ENCODE measurements at regions not wholly inside any gene's neighbourhood (a gene's known extent, or its start where the extent isn't known, plus 50 kb on each side); places are given as distances from the start of the nearest gene placed in this dataset.

DNA sequence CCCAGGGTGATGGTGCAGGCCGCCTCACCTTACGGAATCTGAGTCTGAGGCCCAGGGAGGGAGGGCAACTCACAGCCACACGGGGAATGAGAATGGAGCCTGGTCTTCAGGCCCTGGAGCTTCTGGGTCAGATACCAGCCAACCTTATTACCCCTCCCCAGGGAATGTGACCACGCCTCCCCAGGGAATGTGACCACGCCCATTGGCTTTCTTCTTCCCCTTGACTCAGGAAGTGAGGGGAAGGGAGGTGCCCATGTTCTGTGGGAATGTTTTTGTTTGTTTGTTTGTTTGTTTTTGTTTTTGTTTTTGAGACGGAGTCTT is 57.5 kb upstream of the RBFOX2 start:
- H3K4me2 ChIP-seq (ENCODE audit: low read length), result no peak overlapping the region
- no peaks in the 10 kb centered on the region for H3K9me2 ChIP-seq (replicated peaks; ENCODE audit: control insufficient read depth, low read length)
- H3K79me2 ChIP-seq (ENCODE audit: control insufficient read depth, low read length), result no peaks in the 10 kb centered on the region
- no peaks in the 10 kb centered on the region for H3K27me3 ChIP-seq (ENCODE audit: control insufficient read depth, low read length)
- H3K4me1 ChIP-seq (ENCODE audit: control insufficient read depth, low read length), result peaks cover 6% of the 10 kb centered on the region
- TF ChIP-seq, protein P1, sequence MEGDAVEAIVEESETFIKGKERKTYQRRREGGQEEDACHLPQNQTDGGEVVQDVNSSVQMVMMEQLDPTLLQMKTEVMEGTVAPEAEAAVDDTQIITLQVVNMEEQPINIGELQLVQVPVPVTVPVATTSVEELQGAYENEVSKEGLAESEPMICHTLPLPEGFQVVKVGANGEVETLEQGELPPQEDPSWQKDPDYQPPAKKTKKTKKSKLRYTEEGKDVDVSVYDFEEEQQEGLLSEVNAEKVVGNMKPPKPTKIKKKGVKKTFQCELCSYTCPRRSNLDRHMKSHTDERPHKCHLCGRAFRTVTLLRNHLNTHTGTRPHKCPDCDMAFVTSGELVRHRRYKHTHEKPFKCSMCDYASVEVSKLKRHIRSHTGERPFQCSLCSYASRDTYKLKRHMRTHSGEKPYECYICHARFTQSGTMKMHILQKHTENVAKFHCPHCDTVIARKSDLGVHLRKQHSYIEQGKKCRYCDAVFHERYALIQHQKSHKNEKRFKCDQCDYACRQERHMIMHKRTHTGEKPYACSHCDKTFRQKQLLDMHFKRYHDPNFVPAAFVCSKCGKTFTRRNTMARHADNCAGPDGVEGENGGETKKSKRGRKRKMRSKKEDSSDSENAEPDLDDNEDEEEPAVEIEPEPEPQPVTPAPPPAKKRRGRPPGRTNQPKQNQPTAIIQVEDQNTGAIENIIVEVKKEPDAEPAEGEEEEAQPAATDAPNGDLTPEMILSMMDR (IDR thresholded peaks at IDR 0.05; ENCODE audit: low read depth, low read length, poor library complexity, severe bottlenecking), result no peak
- no peak for TF ChIP-seq EZH2phosphoT487 (IDR thresholded peaks at IDR 0.05; ENCODE audit: borderline replicate concordance, low read length)
- no peak overlapping the region for H3K27ac ChIP-seq (ENCODE audit: low read depth, low read length)
- no peaks in the 10 kb centered on the region for H3K36me3 ChIP-seq (ENCODE audit: control insufficient read depth, low read length)
- no peaks in the 10 kb centered on the region for H4K20me1 ChIP-seq (ENCODE audit: control insufficient read depth, insufficient read depth, low read depth, low read length)
- no peaks in the 10 kb centered on the region for H3F3A ChIP-seq (ENCODE audit: control insufficient read depth, insufficient read depth)
- no peaks in the 10 kb centered on the region for H3K9me3 ChIP-seq (ENCODE audit: control insufficient read depth, insufficient read depth, low read length)
- H3K4me3 ChIP-seq (ENCODE audit: low read length), result no peak overlapping the region

- H3K9me2 ChIP-seq (replicated peaks; ENCODE audit: control insufficient read depth, low read length), result no peaks in the 10 kb centered on the region
- no peaks in the 10 kb centered on the region for H3K79me2 ChIP-seq (ENCODE audit: control insufficient read depth, low read length)
- H3K4me3 ChIP-seq (ENCODE audit: low read length), result no peak overlapping the region
- H3K27ac ChIP-seq (ENCODE audit: low read depth, low read length), result no peak overlapping the region
- TF ChIP-seq, protein P1 (IDR thresholded peaks at IDR 0.05; ENCODE audit: low read depth, low read length, poor library complexity, severe bottlenecking), result no peak
- TF ChIP-seq EZH2phosphoT487 (IDR thresholded peaks at IDR 0.05; ENCODE audit: borderline replicate concordance, low read length), result no peak
- H3K9me3 ChIP-seq (ENCODE audit: control insufficient read depth, insufficient read depth, low read length), result no peaks in the 10 kb centered on the region
- H3K27me3 ChIP-seq (ENCODE audit: control insufficient read depth, low read length), result no peaks in the 10 kb centered on the region
- H3K36me3 ChIP-seq (ENCODE audit: control insufficient read depth, low read length), result no peaks in the 10 kb centered on the region
- peaks cover 6% of the 10 kb centered on the region for H3K4me1 ChIP-seq (ENCODE audit: control insufficient read depth, low read length)
- H3K4me2 ChIP-seq (ENCODE audit: low read length), result no peak overlapping the region
- no peaks in the 10 kb centered on the region for H3F3A ChIP-seq (ENCODE audit: control insufficient read depth, insufficient read depth)
- H4K20me1 ChIP-seq (ENCODE audit: control insufficient read depth, insufficient read depth, low read depth, low read length), result no peaks in the 10 kb centered on the region
Observed at GRCh38 chr22:36085476-36086169, 57.0 kb upstream of the RBFOX2 start.

- Histone ChIP-seq H3K36me3 (ENCODE audit: control insufficient read depth, low read length) (no peaks in the 10 kb centered on the region), H3K9me3 (ENCODE audit: control insufficient read depth, insufficient read depth, low read length) (no peaks in the 10 kb centered on the region), H3K4me3 (ENCODE audit: low read length) (no peak overlapping the region), H3F3A (ENCODE audit: control insufficient read depth, insufficient read depth) (no peaks in the 10 kb centered on the region), H3K27ac (ENCODE audit: low read depth, low read length) (no peak overlapping the region), H3K4me1 (ENCODE audit: control insufficient read depth, low read length) (peaks cover 6% of the 10 kb centered on the region), H4K20me1 (ENCODE audit: control insufficient read depth, insufficient read depth, low read depth, low read length) (no peaks in the 10 kb centered on the region), H3K27me3 (ENCODE audit: control insufficient read depth, low read length) (no peaks in the 10 kb centered on the region), H3K79me2 (ENCODE audit: control insufficient read depth, low read length) (no peaks in the 10 kb centered on the region), H3K4me2 (ENCODE audit: low read length) (no peak overlapping the region), H3K9me2 (replicated peaks; ENCODE audit: control insufficient read depth, low read length) (no peaks in the 10 kb centered on the region)
- TF ChIP-seq EZH2phosphoT487 (IDR thresholded peaks at IDR 0.05; ENCODE audit: borderline replicate concordance, low read length), result no peak
- TF ChIP-seq, protein P1 (IDR thresholded peaks at IDR 0.05; ENCODE audit: low read depth, low read length, poor library complexity, severe bottlenecking), result no peak
Observed at GRCh38 chr22:36084717-36085116, 56.1 kb upstream of the RBFOX2 start.

Measured in DOHH2 (cell line).